Suprapubic skin (tissue), 4 donors: ENCODE measurements at regions not wholly inside any gene's neighbourhood (a gene's known extent, or its start where the extent isn't known, plus 50 kb on each side); places are given as distances from the start of the nearest gene placed in this dataset.

Experiments used
- DNase-seq, 2 donors: peaks; one replicate each; pipeline ENCODE4 v3.0.0-alpha.2; 2019; ENCODE audit warnings: low spot score in 2 of 2
- H3K27ac ChIP-seq: fragments of 200-600 bp; sonication (generic); one replicate; pipeline ENCODE4 v1.5.1; 2019
- H3K27me3 ChIP-seq: fragments of 200-600 bp; sonication (generic); one replicate; pipeline ENCODE4 v1.5.1; 2019
- H3K36me3 ChIP-seq: fragments of 200-600 bp; sonication (generic); one replicate; pipeline ENCODE4 v1.5.1; 2019
- H3K4me1 ChIP-seq: fragments of 200-600 bp; sonication (generic); one replicate; pipeline ENCODE4 v1.5.1; 2019
- H3K4me3 ChIP-seq: fragments of 200-600 bp; sonication (generic); one replicate; pipeline ENCODE4 v1.5.1; 2019; ENCODE audit warnings: mild to moderate bottlenecking
- H3K9me3 ChIP-seq: fragments of 200-600 bp; sonication (generic); one replicate; pipeline ENCODE4 v1.5.1; 2019
- EP300 ChIP-seq: sonication (generic); formaldehyde crosslinking; IDR thresholded peaks from one replicate; pipeline ENCODE4 v1.6.1; 2017; ENCODE audit warnings: antibody characterized with exemption
- POLR2A ChIP-seq, 2 donors: fragments of 450-650 bp; IDR thresholded peaks; one replicate each; pipeline ENCODE4 v1.6.1; 2017; ENCODE audit warnings: antibody characterized with exemption in 2 of 2, mild to moderate bottlenecking in 2 of 2, moderate library complexity in 2 of 2
- POLR2AphosphoS5 ChIP-seq, 3 donors: sonication (generic); formaldehyde crosslinking; IDR thresholded peaks; one replicate each; pipeline ENCODE4 v1.6.1; 2017; ENCODE audit warnings: antibody characterized with exemption in 3 of 3
- WGBS: methylation state at CpG from one replicate; pipeline ENCODE4 v1.1.5; 2018; 5-methylcytosine and 5-hydroxymethylcytosine counted together
- TF ChIP-seq, protein P1 (sequence below), 2 donors: fragments of 200-600 bp in 1 of 2; fragments of 450-650 bp in 1 of 2; sonication (generic) in 1 of 2; IDR thresholded peaks; one replicate each; pipeline ENCODE4 v1.5.1; 2016 to 2019; ENCODE audit warnings: antibody characterized with exemption in 2 of 2, mild to moderate bottlenecking in 1 of 2, moderate library complexity in 1 of 2

DNA sequence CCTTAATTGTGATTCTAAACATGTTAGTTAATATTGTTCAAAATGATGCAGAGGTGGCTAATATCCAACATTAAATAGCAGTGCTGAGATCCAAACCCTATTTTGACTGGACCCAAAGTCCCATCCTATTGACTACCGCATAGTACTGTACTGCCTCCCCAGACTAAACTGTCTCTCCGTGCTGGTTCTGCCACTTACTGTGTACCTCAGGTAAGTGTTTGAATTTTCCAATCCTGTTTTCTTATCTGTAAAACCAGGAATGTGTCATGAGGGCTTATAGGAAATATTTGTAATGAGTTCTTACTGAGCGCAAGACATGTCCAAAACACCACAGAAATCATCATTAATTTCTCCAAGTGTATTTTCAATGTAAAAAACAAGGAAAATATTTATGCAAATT, 209.2 kb upstream of the CD180 start:
- Histone ChIP-seq H3K9me3 (no peaks in the 10 kb centered on the region), H3K36me3 (no peaks in the 10 kb centered on the region), H3K4me3 (no peak overlapping the region), H3K27ac (no peak overlapping the region), H3K4me1 (peaks cover 3% of the 10 kb centered on the region), H3K27me3 (no peaks in the 10 kb centered on the region)
- TF ChIP-seq EP300 (no peak), POLR2AphosphoS5 (IDR thresholded peaks at IDR 0.05) (no peak), POLR2A (IDR thresholded peaks at IDR 0.05) (no peak)
- TF ChIP-seq, protein P1, sequence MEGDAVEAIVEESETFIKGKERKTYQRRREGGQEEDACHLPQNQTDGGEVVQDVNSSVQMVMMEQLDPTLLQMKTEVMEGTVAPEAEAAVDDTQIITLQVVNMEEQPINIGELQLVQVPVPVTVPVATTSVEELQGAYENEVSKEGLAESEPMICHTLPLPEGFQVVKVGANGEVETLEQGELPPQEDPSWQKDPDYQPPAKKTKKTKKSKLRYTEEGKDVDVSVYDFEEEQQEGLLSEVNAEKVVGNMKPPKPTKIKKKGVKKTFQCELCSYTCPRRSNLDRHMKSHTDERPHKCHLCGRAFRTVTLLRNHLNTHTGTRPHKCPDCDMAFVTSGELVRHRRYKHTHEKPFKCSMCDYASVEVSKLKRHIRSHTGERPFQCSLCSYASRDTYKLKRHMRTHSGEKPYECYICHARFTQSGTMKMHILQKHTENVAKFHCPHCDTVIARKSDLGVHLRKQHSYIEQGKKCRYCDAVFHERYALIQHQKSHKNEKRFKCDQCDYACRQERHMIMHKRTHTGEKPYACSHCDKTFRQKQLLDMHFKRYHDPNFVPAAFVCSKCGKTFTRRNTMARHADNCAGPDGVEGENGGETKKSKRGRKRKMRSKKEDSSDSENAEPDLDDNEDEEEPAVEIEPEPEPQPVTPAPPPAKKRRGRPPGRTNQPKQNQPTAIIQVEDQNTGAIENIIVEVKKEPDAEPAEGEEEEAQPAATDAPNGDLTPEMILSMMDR (IDR thresholded peaks at IDR 0.05): no peak
- DNase-seq: no peak
- WGBS: 89% methylated on average over 3 of the region's 3 CpGs

DNA sequence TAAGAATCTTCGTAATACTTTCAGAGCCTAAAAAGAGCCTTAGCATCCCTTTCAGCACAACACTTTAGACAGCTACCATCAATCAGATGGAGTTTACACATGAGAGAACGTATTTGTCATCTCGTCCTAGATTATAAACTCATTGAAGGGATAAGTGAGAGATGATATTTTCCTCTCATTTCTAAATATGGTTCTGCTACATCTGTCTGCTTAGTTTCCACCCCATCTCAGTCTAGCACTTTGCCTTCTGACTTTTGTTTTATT, 208.4 kb upstream of the CD180 start:
- Histone ChIP-seq H3K4me1 (peaks cover 3% of the 10 kb centered on the region), H3K36me3 (no peaks in the 10 kb centered on the region), H3K4me3 (no peak overlapping the region), H3K9me3 (no peaks in the 10 kb centered on the region), H3K27me3 (no peaks in the 10 kb centered on the region), H3K27ac (no peak overlapping the region)
- WGBS: 73% methylated on average over 3 of the region's 3 CpGs
- TF ChIP-seq POLR2A (IDR thresholded peaks at IDR 0.05) (no peak), EP300 (no peak), POLR2AphosphoS5 (IDR thresholded peaks at IDR 0.05) (no peak)
- TF ChIP-seq, protein P1 (IDR thresholded peaks at IDR 0.05): no peak
- no peak for DNase-seq

DNA sequence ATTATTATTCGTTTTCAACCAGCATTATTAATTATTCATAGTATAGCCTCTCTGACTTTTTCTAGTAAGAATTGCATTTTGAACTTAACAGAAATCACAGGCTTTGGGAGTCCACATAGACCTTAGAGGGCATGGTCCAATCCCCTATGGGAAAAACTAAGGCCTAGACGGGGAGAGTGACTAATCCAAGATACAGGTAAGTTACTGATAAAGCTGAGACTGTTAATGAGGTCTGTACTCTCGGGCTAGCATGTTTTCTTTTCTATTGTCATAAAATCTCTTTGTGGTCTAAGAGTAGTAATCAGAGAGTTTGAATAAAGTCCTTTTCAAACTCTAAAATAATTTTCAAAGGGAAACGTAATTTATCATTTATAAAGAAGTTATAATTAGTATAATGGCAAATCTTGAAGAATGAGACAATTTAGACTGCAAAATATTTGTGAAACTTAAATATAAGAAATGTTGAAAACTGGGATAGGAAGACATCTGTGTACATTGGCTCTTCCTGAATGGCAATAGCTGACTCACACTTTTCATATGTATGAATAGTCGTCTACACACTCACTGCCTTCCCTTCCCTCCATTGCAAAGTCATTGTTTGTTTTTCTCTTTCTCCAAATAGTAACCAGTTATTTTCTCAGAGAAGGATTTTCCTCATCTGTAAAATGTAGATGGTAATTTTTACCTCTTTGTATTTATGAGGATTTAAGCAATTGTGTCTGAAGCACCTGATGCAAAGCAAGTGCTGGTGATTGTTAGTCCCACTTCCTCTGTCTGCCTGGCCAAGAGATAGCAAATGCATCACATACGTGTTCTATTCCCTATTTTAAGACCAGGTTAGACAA, 207.9 kb upstream of the CD180 start:
- no peak for DNase-seq
- no peak overlapping the region for H3K27ac ChIP-seq

DNA sequence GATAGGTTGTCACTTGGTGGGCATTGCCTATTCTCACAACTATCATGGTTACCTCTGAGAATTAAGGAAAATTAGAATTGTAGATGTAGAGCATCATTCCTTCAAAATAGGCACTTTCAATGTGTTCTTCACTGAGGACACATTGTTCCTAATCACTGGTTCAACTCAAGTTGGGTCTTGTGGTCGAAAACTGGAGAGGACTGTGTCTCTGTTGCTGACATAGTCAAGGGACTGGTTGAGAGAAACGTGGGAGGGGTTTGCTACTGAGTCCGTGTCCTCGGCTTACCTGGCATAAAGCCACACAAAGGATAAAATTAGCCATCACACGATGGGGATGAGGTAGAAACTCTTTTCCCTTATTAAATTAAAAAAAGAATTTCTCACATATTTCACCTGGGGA, 205.9 kb upstream of the CD180 start:
- Histone ChIP-seq H3K9me3 (no peaks in the 10 kb centered on the region), H3K27me3 (no peaks in the 10 kb centered on the region), H3K4me3 (no peak overlapping the region), H3K4me1 (peaks cover 3% of the 10 kb centered on the region), H3K36me3 (no peaks in the 10 kb centered on the region), H3K27ac (no peak overlapping the region)
- TF ChIP-seq POLR2A (IDR thresholded peaks at IDR 0.05) (no peak), POLR2AphosphoS5 (IDR thresholded peaks at IDR 0.05) (no peak), EP300 (no peak)
- TF ChIP-seq, protein P1 (IDR thresholded peaks at IDR 0.05): no peak
- no peak for DNase-seq
- 83% methylated on average over 5 of the region's 5 CpGs for WGBS

More for the DNA sequence above, 207.9 kb upstream of the CD180 start:
- Histone ChIP-seq H3K4me1 (peaks cover 3% of the 10 kb centered on the region), H3K27me3 (no peaks in the 10 kb centered on the region), H3K4me3 (no peak overlapping the region), H3K9me3 (no peaks in the 10 kb centered on the region), H3K36me3 (no peaks in the 10 kb centered on the region)
- 87% methylated on average over 6 of the region's 6 CpGs for WGBS
- TF ChIP-seq, protein P1 (IDR thresholded peaks at IDR 0.05): no peak
- TF ChIP-seq POLR2A (IDR thresholded peaks at IDR 0.05) (no peak), POLR2AphosphoS5 (IDR thresholded peaks at IDR 0.05) (no peak), EP300 (no peak)

DNA sequence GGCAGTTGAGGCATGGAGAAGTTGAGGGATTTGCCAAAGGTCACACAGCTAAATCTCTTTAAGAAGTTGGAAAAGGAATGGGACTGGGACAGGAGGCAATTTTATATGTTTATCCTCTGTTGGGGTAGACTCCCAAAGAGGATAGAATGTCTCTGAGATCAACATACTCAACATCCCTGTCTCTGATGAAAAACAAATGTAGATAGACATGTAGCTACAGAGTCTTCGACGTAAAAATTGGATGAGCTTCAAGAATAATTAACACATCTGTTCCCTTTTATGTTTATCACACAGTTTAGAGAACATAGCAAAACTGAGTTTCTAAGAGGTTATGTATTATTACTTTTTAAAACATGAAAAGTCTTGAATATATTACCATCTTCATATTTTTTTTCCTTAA, 204.6 kb upstream of the CD180 start:
- Histone ChIP-seq H3K9me3 (no peaks in the 10 kb centered on the region), H3K27me3 (no peaks in the 10 kb centered on the region), H3K4me1 (peaks cover 3% of the 10 kb centered on the region), H3K4me3 (no peak overlapping the region), H3K36me3 (no peaks in the 10 kb centered on the region), H3K27ac (no peak overlapping the region)
- TF ChIP-seq EP300 (no peak), POLR2AphosphoS5 (IDR thresholded peaks at IDR 0.05) (no peak), POLR2A (IDR thresholded peaks at IDR 0.05) (no peak)
- TF ChIP-seq, protein P1 (IDR thresholded peaks at IDR 0.05): no peak
- DNase-seq: no peak
- 27% methylated on average over 2 of the region's 2 CpGs for WGBS
